T-cell (primary cell): ENCODE measurements at regions not wholly inside any gene's neighbourhood (a gene's known extent, or its start where the extent isn't known, plus 50 kb on each side); places are given as distances from the start of the nearest gene placed in this dataset.
"Not testable (repeated sequence)": the region's sequence is repeated elsewhere in the genome, so short reads cannot be mapped to it uniquely, and the experiment has no call there.

Source experiments
- ATAC-seq, 4 experiments: fragments of 200-7000 bp in 3 of 4; fragments of 150-1000 bp in 1 of 4; cut with Tn5 transposase; replicated peaks in 1 of 4; 1 replicate in 3 of 4; 2 replicates in 1 of 4; pipeline ENCODE4 v1.10.0; 2021; ENCODE audit warnings: moderate library complexity in 3 of 4, mild to moderate bottlenecking in 2 of 4, moderate number of reproducible peaks in 1 of 4
- CTCF ChIA-PET, 2 donors: fragments of 300-600 bp; sonication (Branson Sonifier 250); formaldehyde crosslinking; loops; one replicate each; lab custom pipeline; 2022; ENCODE audit warnings: antibody characterized with exemption in 2 of 2; lab: Charles Lee
- POLR2A ChIA-PET, 2 donors: fragments of 300-600 bp; sonication (Branson Sonifier 250); formaldehyde crosslinking; loops; one replicate each; lab custom pipeline; 2022; ENCODE audit warnings: antibody characterized with exemption in 2 of 2; lab: Charles Lee
- DNase-seq, 35 experiments: peaks; one replicate each; pipeline versions ENCODE4 v3.0.0 to v3.0.0-alpha.2; 2013 to 2023
- H3K27ac ChIP-seq: one replicate; pipeline ENCODE4 v1.5.1; 2013; ENCODE audit warnings: low read length
- H3K27me3 ChIP-seq, 2 experiments: replicated peaks in 1 of 2; 1 replicate in 1 of 2; 2 replicates in 1 of 2; pipeline versions ENCODE4 v1.6.1 to v1.7.0; 2013; ENCODE audit warnings: low read length in 1 of 2, mixed read lengths in 1 of 2; ENCODE audit not compliant: control insufficient read depth in 2 of 2, insufficient read depth in 2 of 2; ENCODE audit errors: extremely low read depth in 1 of 2
- H3K36me3 ChIP-seq, 2 donors: 1 replicate in 1 of 2; 2 replicates in 1 of 2; pipeline versions ENCODE4 v1.6.1 to v1.7.0; 2013; ENCODE audit warnings: low read length in 1 of 2; ENCODE audit not compliant: control insufficient read depth in 2 of 2, insufficient read depth in 1 of 2; ENCODE audit errors: extremely low read depth in 1 of 2
- H3K4me1 ChIP-seq, 2 experiments: 1 replicate in 1 of 2; 2 replicates in 1 of 2; pipeline versions ENCODE4 v1.6.1 to v1.7.0; 2013; ENCODE audit warnings: low read length in 2 of 2, mixed read lengths in 1 of 2; ENCODE audit not compliant: insufficient read depth in 2 of 2, control insufficient read depth in 1 of 2; ENCODE audit errors: extremely low read depth in 1 of 2
- H3K4me3 ChIP-seq, 2 donors: 1 replicate in 1 of 2; 2 replicates in 1 of 2; pipeline versions ENCODE4 v1.5.1 to v1.7.0; 2013; ENCODE audit warnings: mild to moderate bottlenecking in 2 of 2, low read length in 1 of 2, moderate library complexity in 1 of 2; ENCODE audit not compliant: control insufficient read depth in 1 of 2; ENCODE audit errors: extremely low read depth in 1 of 2
- H3K9me3 ChIP-seq: 2 replicates; pipeline ENCODE4 v1.7.0; 2013
- H3K27ac Mint-ChIP-seq, 2 donors: one replicate each; pipeline ENCODE4 v1.8.0; 2020 to 2021; ENCODE audit warnings: mild to moderate bottlenecking in 2 of 2, mixed read lengths in 2 of 2
- H3K27me3 Mint-ChIP-seq, 2 donors: one replicate each; pipeline ENCODE4 v1.8.0; 2021 to 2022; ENCODE audit warnings: mixed read lengths in 2 of 2
- H3K36me3 Mint-ChIP-seq: one replicate; pipeline ENCODE4 v1.8.0; 2021; ENCODE audit warnings: mixed read lengths
- H3K4me1 Mint-ChIP-seq, 3 donors: one replicate each; pipeline ENCODE4 v1.8.0; 2020 to 2022; ENCODE audit warnings: mixed read lengths in 3 of 3, mild to moderate bottlenecking in 1 of 3
- H3K4me3 Mint-ChIP-seq, 3 donors: one replicate each; pipeline ENCODE4 v1.8.0; 2020 to 2022; ENCODE audit warnings: mild to moderate bottlenecking in 3 of 3, mixed read lengths in 3 of 3, moderate library complexity in 3 of 3
- H3K9me3 Mint-ChIP-seq, 3 donors: one replicate each; pipeline ENCODE4 v1.8.0; 2020 to 2022; ENCODE audit warnings: mixed read lengths in 3 of 3
- WGBS: methylation state at CpG from one replicate; pipeline ENCODE4 v1.1.5; 2013; ENCODE audit warnings: missing lambda C conversion rate; ENCODE audit not compliant: insufficient coverage; 5-methylcytosine and 5-hydroxymethylcytosine counted together

DNA sequence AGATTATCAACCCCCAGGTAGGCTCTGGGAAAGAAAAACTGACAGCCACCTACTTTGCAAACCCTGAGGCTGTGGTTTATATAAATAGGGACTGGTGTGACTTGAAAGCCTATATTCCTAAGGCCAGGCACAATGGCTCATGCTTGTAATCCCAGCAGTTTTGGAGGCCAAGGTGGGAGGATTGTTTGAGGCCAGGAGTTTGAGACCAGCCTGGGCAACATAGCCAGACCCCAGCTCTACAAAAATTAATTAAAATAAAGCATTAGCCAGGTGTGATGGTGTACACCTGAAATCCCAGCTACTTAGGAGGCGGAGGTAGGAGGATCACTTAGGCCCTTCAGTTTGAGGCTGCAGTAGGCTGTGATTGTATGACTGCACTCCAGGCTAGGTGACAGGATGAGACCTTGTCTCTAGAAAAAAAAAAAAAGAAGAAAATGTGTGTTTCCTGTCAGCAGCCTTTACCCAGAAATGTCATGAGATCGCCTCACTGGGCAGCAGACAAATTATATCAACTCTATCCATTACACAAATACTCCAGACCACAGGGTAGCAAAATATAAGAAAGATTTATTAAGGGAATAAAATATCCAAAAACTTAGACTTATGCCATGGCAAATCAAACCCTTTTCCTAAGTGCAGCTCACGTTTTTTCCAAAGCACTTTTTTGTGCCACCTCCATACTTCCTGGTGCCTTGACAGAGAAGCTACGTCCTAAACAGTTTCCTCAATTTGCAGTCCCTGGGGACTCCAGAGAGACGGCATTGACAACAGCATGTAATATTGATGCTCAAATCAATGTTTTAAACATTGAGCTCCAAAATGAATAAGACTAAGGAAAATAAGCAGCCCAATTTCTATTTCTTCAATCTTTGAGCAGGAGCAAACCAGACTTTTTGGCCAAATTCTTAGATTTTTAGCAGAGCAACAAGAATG is 190.8 kb upstream of the NDUFV2 start:
- Histone ChIP-seq H3K36me3 (no peaks in the 10 kb centered on the region), H3K9me3 (no peaks in the 10 kb centered on the region), H3K27me3 (peaks cover 0 to 5% of the 10 kb centered on the region in 2 experiments), H3K27ac (no peak overlapping the region), H3K4me3 (no peak overlapping the region), H3K4me1 (no peaks in the 10 kb centered on the region)
- ChIA-PET POLR2A (no interaction called here), CTCF (no interaction called here)
- WGBS: 61% methylated on average over 2 of the region's 5 CpGs
- Mint-ChIP-seq H3K4me3 (no peak overlapping the region), H3K4me1 (peaks cover 0 to 4% (median 0%) of the 10 kb centered on the region in 3 donors), H3K27me3 (peaks cover 0 to 4% of the 10 kb centered on the region in 2 donors), H3K27ac (no peak overlapping the region), H3K9me3 (peaks cover 15 to 16% (median 16%) of the 10 kb centered on the region in 3 donors), H3K36me3 (no peaks in the 10 kb centered on the region)
- ATAC-seq (no peak), DNase-seq (no peak)

- 79% methylated on average over 9 of the region's 17 CpGs for WGBS
These were observed 189.9 kb upstream of the NDUFV2 start for GRCh38 chr18:8912348-8913326.

DNA sequence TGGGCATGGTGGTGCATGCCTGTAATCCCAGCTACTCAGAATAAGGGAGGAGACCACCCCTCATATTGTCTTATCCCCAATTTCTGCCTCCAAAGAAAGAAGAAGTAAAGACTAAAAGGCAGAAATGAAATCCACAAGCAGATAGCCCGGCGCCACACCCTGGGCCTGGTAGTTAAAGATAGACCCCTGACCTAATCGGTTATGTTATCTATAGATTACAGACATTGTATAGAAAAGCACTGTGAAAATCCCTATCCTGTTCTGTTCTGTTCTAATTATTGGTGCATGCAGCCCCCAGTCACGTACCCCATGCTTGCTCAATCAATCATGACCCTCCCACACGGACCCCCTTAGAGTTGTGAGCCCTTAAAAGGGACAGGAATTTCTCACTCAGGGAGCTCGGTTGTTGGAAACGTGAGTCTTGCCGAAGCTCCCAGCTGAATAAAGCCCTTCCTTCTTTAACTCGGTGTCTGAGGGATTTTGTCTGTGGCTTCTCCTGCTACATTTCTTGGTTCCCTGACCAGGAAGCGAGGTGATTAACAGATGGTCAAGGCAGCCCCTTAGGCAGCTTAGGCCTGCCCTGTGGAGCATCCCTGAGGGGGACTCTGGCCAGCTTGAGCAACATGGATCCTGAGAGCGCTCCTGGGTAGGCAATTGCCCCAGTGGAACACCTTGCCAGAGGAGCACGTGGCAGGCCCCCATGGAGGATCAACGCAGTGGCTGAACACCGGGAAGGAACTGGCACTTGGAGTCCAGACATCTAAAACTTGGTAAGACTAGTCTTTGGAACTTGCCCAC is 188.7 kb upstream of the NDUFV2 start:
- H3K36me3 ChIP-seq, ATAC-seq, H3K27me3 ChIP-seq, H3K4me1 ChIP-seq, H3K4me3 Mint-ChIP-seq, CTCF ChIA-PET, H3K27me3 Mint-ChIP-seq, DNase-seq, H3K9me3 ChIP-seq, H3K36me3 Mint-ChIP-seq, POLR2A ChIA-PET, H3K27ac ChIP-seq, H3K27ac Mint-ChIP-seq, H3K4me3 ChIP-seq, H3K4me1 Mint-ChIP-seq: not testable (repeated sequence)
- peaks cover 13 to 15% (median 14%) of the 10 kb centered on the region in 3 donors for H3K9me3 Mint-ChIP-seq
- WGBS: 85% methylated on average over 9 of the region's 14 CpGs

More at GRCh38 chr18:8912348-8913326, 189.9 kb upstream of the NDUFV2 start:
- Histone ChIP-seq H3K27me3 (peaks cover 0 to 5% of the 10 kb centered on the region in 2 experiments), H3K4me3 (no peak overlapping the region), H3K4me1 (no peaks in the 10 kb centered on the region), H3K36me3 (no peaks in the 10 kb centered on the region), H3K9me3 (no peaks in the 10 kb centered on the region), H3K27ac (no peak overlapping the region)
- peak overlapping the region in 1 of 2 donors; percentile 44 for H3K27ac Mint-ChIP-seq
- ChIA-PET CTCF (no interaction called here), POLR2A (no interaction called here)
- no peaks in the 10 kb centered on the region for H3K36me3 Mint-ChIP-seq
- ATAC-seq: no peak
- peaks cover 0 to 4% (median 0%) of the 10 kb centered on the region in 3 donors for H3K4me1 Mint-ChIP-seq
- H3K9me3 Mint-ChIP-seq: peaks cover 15 to 16% (median 16%) of the 10 kb centered on the region in 3 donors
- peaks cover 0 to 4% of the 10 kb centered on the region in 2 donors for H3K27me3 Mint-ChIP-seq
- no peak for DNase-seq
- no peak overlapping the region for H3K4me3 Mint-ChIP-seq

DNA sequence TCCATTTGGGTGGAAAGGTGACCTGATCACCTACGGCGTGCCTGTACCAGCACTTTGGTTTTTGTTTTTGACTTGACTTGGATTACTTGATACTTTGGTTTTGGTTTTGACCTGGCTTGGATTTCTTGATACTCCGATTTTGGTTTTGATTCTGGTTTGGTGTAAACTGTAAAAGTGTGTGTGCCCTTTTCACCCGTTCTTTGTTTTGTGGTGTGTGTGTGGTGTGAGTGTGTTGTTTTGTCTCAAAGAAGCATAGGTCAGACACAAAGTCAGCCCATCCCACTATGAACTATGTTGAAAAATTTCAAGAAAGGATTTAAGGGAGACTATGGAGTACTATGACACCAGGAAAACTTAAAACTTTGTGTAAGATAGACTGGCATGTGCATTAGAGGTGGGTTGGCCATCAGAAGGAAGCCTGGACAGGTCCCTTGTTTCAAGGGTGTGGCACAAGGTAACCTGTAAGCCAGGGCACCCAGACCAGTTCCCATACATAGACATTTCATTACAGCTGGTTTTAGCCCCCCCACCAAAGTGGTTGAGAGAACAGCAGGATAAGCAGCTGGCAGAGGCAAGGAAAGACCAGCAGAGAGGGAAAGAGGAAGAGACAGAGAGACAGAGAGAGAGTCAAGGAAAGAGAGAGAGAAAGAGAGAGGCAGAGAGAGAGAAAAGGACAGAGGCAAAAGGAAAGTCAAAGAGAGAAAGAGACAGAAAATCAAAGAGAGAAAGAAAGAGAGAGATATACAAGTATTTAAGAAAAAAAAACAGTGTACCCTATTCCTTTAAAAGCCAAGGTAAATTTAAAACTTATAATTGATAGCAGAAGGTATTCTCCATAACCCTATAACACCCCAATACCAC is 187.9 kb upstream of the NDUFV2 start:
- H3K36me3 ChIP-seq, H3K4me1 ChIP-seq, CTCF ChIA-PET, H3K36me3 Mint-ChIP-seq, H3K27me3 Mint-ChIP-seq, POLR2A ChIA-PET, H3K27me3 ChIP-seq, H3K4me3 ChIP-seq, H3K4me1 Mint-ChIP-seq, H3K9me3 ChIP-seq, H3K27ac Mint-ChIP-seq, DNase-seq, H3K27ac ChIP-seq, H3K4me3 Mint-ChIP-seq, ATAC-seq: not testable (repeated sequence)
- peaks cover 11 to 15% (median 12%) of the 10 kb centered on the region in 3 donors for H3K9me3 Mint-ChIP-seq
- no CpG with 5 or more reads among the region's 4 CpGs for WGBS

DNA sequence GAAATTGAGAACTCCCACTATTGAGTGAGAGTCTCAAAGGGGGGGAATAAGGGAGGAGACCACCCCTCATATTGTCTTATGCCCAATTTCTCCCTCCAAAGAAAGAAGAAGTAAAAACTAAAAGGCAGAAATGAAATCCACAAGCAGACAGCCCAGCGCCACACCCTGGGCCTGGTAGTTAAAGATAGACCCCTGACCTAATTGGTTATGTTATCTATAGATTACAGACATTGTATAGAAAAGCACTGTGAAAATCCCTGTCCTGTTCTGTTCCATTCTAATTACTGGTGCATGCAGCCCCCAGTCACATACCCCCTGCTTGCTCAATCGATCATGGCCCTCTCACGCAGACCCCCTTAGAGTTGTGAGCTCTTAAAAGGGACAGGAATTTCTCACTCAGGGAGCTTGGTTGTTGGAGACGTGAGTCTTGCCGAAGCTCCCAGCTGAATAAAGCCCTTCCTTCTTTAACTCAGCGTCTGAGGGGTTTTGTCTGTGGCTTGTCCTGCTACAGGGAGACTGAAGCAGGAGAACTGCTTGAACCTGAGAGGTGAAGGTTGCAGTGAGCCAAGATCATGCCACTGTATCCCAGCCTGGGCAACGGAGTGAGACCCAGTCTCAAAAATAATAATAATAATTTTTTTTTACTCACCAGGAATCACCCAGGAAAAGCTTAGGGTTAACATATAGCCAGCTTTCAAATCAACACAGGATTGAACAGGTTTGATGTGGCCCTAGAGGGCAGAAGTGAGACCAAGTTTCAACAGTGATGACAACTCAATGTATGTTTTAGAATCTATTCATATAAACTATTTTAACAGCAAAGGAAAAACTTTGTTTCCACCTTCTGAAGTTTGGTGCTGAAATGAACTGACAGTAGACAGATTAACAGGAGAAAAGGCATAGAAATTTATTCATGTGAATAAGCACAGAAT is 181.4 kb upstream of the NDUFV2 start:
- ATAC-seq, CTCF ChIA-PET, H3K27ac ChIP-seq, H3K4me1 Mint-ChIP-seq, H3K27ac Mint-ChIP-seq, H3K4me1 ChIP-seq, H3K27me3 ChIP-seq, H3K9me3 Mint-ChIP-seq, H3K9me3 ChIP-seq, H3K4me3 ChIP-seq, H3K4me3 Mint-ChIP-seq, H3K27me3 Mint-ChIP-seq, DNase-seq, H3K36me3 ChIP-seq, H3K36me3 Mint-ChIP-seq, POLR2A ChIA-PET: not testable (repeated sequence)
- WGBS: no CpG with 5 or more reads among the region's 7 CpGs
